Skeletal muscle satellite cell (primary cell): ENCODE measurements at regions not wholly inside any gene's neighbourhood (a gene's known extent, or its start where the extent isn't known, plus 50 kb on each side); places are given as distances from the start of the nearest gene placed in this dataset.
"Not testable (repeated sequence)": the region's sequence is repeated elsewhere in the genome, so short reads cannot be mapped to it uniquely, and the experiment has no call there.

Experiments
- H3K27me3 ChIP-seq: 2 replicates; pipeline ENCODE4 v1.7.0; 2013; ENCODE audit warnings: low read length; ENCODE audit not compliant: control insufficient read depth, insufficient read depth
- H3K36me3 ChIP-seq: 2 replicates; pipeline ENCODE4 v1.7.0; 2013; ENCODE audit warnings: mild to moderate bottlenecking, control low read depth, low read length; ENCODE audit not compliant: insufficient read depth
- H3K4me1 ChIP-seq: 2 replicates; pipeline ENCODE4 v1.7.0; 2013; ENCODE audit warnings: low read length; ENCODE audit not compliant: control insufficient read depth, insufficient read depth
- H3K4me2 ChIP-seq: 2 replicates; pipeline ENCODE4 v1.7.0; 2013; ENCODE audit warnings: mild to moderate bottlenecking, low read length
- H3K4me3 ChIP-seq: 2 replicates; pipeline ENCODE4 v1.7.0; 2013; ENCODE audit warnings: low read length
- H3K9ac ChIP-seq: 2 replicates; pipeline ENCODE4 v1.7.0; 2013; ENCODE audit warnings: mild to moderate bottlenecking, low read depth, low read length, moderate library complexity
- H3K9me3 ChIP-seq: replicated peaks from 2 replicates; pipeline ENCODE4 v1.7.0; 2013; ENCODE audit warnings: mild to moderate bottlenecking, control low read depth, low read length

GRCh38 chr5:145647137-145647536, 188.0 kb downstream of the PRELID2 start:
- not testable (repeated sequence) for H3K27me3 ChIP-seq, H3K4me1 ChIP-seq, H3K4me3 ChIP-seq, H3K9ac ChIP-seq, H3K4me2 ChIP-seq, H3K9me3 ChIP-seq, H3K36me3 ChIP-seq

- H3K4me2 ChIP-seq, H3K27me3 ChIP-seq, H3K9ac ChIP-seq, H3K9me3 ChIP-seq, H3K4me3 ChIP-seq, H3K4me1 ChIP-seq, H3K36me3 ChIP-seq: not testable (repeated sequence)
Observed at GRCh38 chr5:145643214-145643613, 191.9 kb downstream of the PRELID2 start.

DNA sequence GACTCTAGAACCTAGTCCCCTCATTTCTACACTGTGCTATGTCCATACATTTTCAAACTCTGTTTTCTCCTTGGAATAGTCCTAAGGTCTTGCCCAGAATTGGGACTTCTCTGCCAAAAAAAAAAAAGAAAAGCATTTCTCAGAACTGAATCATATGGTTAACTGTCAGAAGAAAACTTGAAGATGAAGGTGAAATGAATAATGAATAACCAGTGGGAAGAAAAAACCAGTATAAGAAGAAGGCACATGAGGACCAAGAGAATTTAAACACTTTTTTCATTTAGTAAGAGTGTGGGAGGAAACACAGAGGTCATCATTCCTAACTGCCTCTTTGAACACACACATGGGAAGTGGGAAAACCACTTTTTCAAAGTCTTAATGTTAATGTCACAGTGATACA, 197.7 kb downstream of the PRELID2 start:
- H3K36me3 ChIP-seq = no peaks in the 10 kb centered on the region
- no peak overlapping the region for H3K4me3 ChIP-seq
- no peak overlapping the region for H3K4me2 ChIP-seq
- no peak overlapping the region for H3K9ac ChIP-seq
- no peaks in the 10 kb centered on the region for H3K9me3 ChIP-seq
- no peaks in the 10 kb centered on the region for H3K27me3 ChIP-seq
- no peaks in the 10 kb centered on the region for H3K4me1 ChIP-seq

DNA sequence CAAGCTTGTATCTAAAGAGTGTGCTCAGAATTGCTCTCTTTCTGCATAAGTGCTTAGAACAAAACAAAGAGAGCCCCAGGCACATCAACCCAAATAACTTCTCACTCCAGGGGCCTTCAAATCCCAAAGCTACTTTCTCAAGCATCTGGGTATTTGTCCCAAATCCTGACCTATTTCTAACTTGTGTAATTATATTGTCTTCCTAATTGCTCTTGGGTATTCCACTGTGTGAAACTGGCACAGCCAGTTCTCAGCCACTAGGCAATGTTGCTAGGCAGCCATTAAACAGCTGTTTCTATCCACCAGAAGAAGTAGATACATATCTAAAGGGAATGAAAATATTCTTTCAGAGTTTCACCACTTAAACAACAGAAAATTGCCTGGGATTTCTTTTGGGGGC, 198.8 kb downstream of the PRELID2 start:
- Histone ChIP-seq H3K9me3 (no peaks in the 10 kb centered on the region), H3K4me2 (no peak overlapping the region), H3K4me1 (no peaks in the 10 kb centered on the region)

DNA sequence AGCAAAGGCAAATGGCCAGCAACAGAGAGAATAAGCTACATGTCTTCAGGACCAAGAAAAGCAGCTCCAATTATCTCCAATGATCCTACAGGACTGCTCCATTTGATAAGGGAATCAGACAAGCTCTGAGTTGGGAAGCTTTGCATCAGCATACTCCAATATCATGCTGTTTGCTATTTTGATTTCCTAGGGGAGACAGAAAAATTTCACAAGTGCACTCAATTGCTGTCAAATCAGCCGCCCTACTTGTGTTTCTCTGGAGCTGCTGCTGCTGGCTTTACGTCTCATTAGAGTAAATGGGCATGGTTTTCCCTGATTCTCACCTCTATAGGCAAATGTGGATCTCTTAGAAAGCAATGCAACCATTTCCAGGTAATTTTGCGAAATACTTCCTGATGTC, 201.7 kb downstream of the PRELID2 start:
- Histone ChIP-seq H3K4me1 (no peaks in the 10 kb centered on the region), H3K4me3 (no peak overlapping the region), H3K9ac (no peak overlapping the region)

More for the DNA sequence above, 198.8 kb downstream of the PRELID2 start:
- Histone ChIP-seq H3K36me3 (no peaks in the 10 kb centered on the region), H3K9ac (no peak overlapping the region), H3K4me3 (no peak overlapping the region), H3K27me3 (no peaks in the 10 kb centered on the region)

GRCh38 chr5:145632701-145633100, 202.4 kb downstream of the PRELID2 start:
- no peaks in the 10 kb centered on the region for H3K36me3 ChIP-seq
- H3K4me3 ChIP-seq = no peak overlapping the region
- H3K9me3 ChIP-seq = no peaks in the 10 kb centered on the region
- no peak overlapping the region for H3K9ac ChIP-seq
- H3K27me3 ChIP-seq = no peaks in the 10 kb centered on the region
- no peak overlapping the region for H3K4me2 ChIP-seq
- H3K4me1 ChIP-seq = no peaks in the 10 kb centered on the region

More for the DNA sequence above, 201.7 kb downstream of the PRELID2 start:
- H3K9me3 ChIP-seq = no peaks in the 10 kb centered on the region
- H3K27me3 ChIP-seq = no peaks in the 10 kb centered on the region
- H3K36me3 ChIP-seq = no peaks in the 10 kb centered on the region
- no peak overlapping the region for H3K4me2 ChIP-seq

DNA sequence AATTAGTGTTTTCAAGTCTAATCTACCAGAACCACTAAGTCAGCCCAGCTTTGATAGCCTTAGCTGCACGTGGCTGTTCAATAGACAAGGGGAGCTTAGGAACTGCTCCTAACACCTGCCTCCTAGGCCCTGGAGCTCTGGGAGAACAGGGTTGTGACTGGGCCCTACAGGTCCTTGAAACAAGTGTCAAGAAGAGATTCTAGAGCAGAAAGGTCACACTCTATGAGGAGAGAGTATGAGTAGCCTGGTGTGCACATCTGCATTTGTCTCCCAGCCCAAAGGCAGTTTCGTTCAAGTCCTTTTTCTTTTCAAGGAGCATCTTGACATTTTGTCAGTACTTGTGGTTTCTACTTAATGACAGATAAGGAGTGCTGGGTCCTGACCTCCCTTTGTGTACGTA, 206.1 kb downstream of the PRELID2 start:
- H3K27me3 ChIP-seq = no peaks in the 10 kb centered on the region
- no peak overlapping the region for H3K4me2 ChIP-seq
- H3K4me3 ChIP-seq = no peak overlapping the region
- H3K4me1 ChIP-seq = no peaks in the 10 kb centered on the region
- no peaks in the 10 kb centered on the region for H3K36me3 ChIP-seq
- no peak overlapping the region for H3K9ac ChIP-seq
- H3K9me3 ChIP-seq = no peaks in the 10 kb centered on the region

- Histone ChIP-seq H3K4me1 (no peaks in the 10 kb centered on the region), H3K27me3 (no peaks in the 10 kb centered on the region), H3K4me3 (no peak overlapping the region), H3K9ac (no peak overlapping the region), H3K36me3 (no peaks in the 10 kb centered on the region), H3K4me2 (no peak overlapping the region), H3K9me3 (no peaks in the 10 kb centered on the region)
Observed at GRCh38 chr5:145628525-145628924, 206.6 kb downstream of the PRELID2 start.

- Histone ChIP-seq H3K36me3 (no peaks in the 10 kb centered on the region), H3K27me3 (no peaks in the 10 kb centered on the region), H3K4me2 (no peak overlapping the region), H3K4me3 (no peak overlapping the region), H3K9ac (no peak overlapping the region), H3K9me3 (no peaks in the 10 kb centered on the region), H3K4me1 (no peaks in the 10 kb centered on the region)
Observed at GRCh38 chr5:145619806-145620310, 215.3 kb downstream of the PRELID2 start.

DNA sequence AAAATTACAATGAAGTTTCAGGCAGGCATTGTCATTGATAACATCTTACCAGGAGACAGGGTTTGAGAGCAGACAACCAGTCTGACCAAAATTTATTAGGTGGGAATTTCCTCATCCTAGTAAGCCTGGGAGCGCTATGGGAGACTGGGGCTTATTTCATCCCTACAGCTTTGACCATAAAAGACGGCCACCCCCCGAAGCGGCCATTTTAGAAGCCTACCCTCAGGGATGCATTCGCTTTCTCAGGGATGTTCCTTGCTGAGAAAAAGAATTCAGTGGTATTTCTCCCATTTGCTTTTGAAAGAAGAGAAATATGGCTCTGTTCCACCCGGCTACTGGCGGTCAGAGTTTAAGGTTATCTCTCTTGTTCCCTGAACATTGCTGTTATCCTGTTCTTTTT, 218.4 kb downstream of the PRELID2 start:
- H3K4me1 ChIP-seq, H3K36me3 ChIP-seq, H3K4me2 ChIP-seq, H3K27me3 ChIP-seq, H3K4me3 ChIP-seq, H3K9me3 ChIP-seq, H3K9ac ChIP-seq: not testable (repeated sequence)

GRCh38 chr5:145598983-145599382, 236.2 kb downstream of the PRELID2 start:
- Histone ChIP-seq H3K9me3 (no peaks in the 10 kb centered on the region), H3K9ac (no peak overlapping the region), H3K4me1 (no peaks in the 10 kb centered on the region), H3K36me3 (no peaks in the 10 kb centered on the region), H3K4me3 (no peak overlapping the region), H3K4me2 (no peak overlapping the region), H3K27me3 (no peaks in the 10 kb centered on the region)

DNA sequence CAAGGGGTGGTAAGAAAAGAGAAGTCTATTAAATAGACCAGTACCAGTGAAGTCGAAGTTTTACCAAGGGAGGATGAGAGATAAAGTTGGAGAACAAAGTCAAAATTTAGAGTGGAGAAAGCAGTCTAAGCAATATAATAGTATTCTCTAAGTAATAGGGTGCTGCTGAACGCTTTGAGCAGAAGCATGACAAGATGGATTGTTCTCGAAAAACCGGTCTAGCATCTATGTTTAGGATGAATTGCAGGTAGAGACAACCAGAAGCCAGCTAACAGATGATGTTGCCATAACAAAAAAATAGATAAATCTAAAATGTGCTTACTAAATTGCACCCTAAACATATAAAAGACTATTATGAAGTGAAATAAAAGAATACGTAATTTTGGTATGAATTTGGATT, 237.0 kb downstream of the PRELID2 start:
- Histone ChIP-seq H3K9ac (no peak overlapping the region), H3K4me1 (no peaks in the 10 kb centered on the region), H3K4me3 (no peak overlapping the region), H3K4me2 (no peak overlapping the region), H3K9me3 (no peaks in the 10 kb centered on the region), H3K27me3 (no peaks in the 10 kb centered on the region), H3K36me3 (no peaks in the 10 kb centered on the region)
